Activated T-helper 17 cell treated with anti-CD3 and anti-CD28 coated beads, Interleukin-2, amount 50 U/mL, for 72 hours (primary cell): ENCODE measurements at regions not wholly inside any gene's neighbourhood (a gene's known extent, or its start where the extent isn't known, plus 50 kb on each side); places are given as distances from the start of the nearest gene placed in this dataset.

ENCODE experiments used
- ATAC-seq: fragments of 150-1000 bp; cut with Tn5 transposase; replicated peaks from 2 replicates; pipeline ENCODE4 v1.10.0; 2021; ENCODE audit warnings: mild to moderate bottlenecking, moderate library complexity
- H3K27ac Mint-ChIP-seq: one replicate; pipeline ENCODE4 v1.8.0; 2022; ENCODE audit warnings: mixed read lengths
- H3K27me3 Mint-ChIP-seq: one replicate; pipeline ENCODE4 v1.8.0; 2022; ENCODE audit warnings: mixed read lengths
- H3K36me3 Mint-ChIP-seq: one replicate; pipeline ENCODE4 v1.8.0; 2022; ENCODE audit warnings: low read depth, mild to moderate bottlenecking, mixed read lengths
- H3K4me1 Mint-ChIP-seq: one replicate; pipeline ENCODE4 v1.8.0; 2022; ENCODE audit warnings: mixed read lengths
- H3K4me3 Mint-ChIP-seq: one replicate; pipeline ENCODE4 v1.8.0; 2022; ENCODE audit warnings: mild to moderate bottlenecking, mixed read lengths
- H3K9me3 Mint-ChIP-seq: one replicate; pipeline ENCODE4 v1.8.0; 2022; ENCODE audit warnings: mixed read lengths

- H3K27ac Mint-ChIP-seq: no peak overlapping the region
- H3K9me3 Mint-ChIP-seq: no peaks in the 10 kb centered on the region
- H3K27me3 Mint-ChIP-seq: peaks cover 10% of the 10 kb centered on the region
- no peak for ATAC-seq
- H3K36me3 Mint-ChIP-seq: no peaks in the 10 kb centered on the region
- no peak overlapping the region for H3K4me3 Mint-ChIP-seq
- H3K4me1 Mint-ChIP-seq: no peaks in the 10 kb centered on the region
Measured at GRCh38 chr14:94960285-94961001, 190.5 kb upstream of the GSC start.

GRCh38 chr14:94953541-94954260 lies 183.8 kb upstream of the GSC start:
- Mint-ChIP-seq H3K4me3 (no peak overlapping the region), H3K9me3 (no peaks in the 10 kb centered on the region), H3K36me3 (no peaks in the 10 kb centered on the region), H3K4me1 (no peaks in the 10 kb centered on the region), H3K27ac (no peak overlapping the region), H3K27me3 (peaks cover 4% of the 10 kb centered on the region)
- no peak for ATAC-seq

GRCh38 chr14:94952097-94952496 lies 182.2 kb upstream of the GSC start:
- Mint-ChIP-seq H3K9me3 (no peaks in the 10 kb centered on the region), H3K27ac (no peak overlapping the region), H3K4me1 (no peaks in the 10 kb centered on the region), H3K27me3 (peaks cover 4% of the 10 kb centered on the region), H3K4me3 (no peak overlapping the region), H3K36me3 (no peaks in the 10 kb centered on the region)
- no peak for ATAC-seq

GRCh38 chr14:94946244-94946643 lies 176.3 kb upstream of the GSC start:
- no peaks in the 10 kb centered on the region for H3K9me3 Mint-ChIP-seq
- no peaks in the 10 kb centered on the region for H3K27me3 Mint-ChIP-seq
- peak overlapping the region; percentile 76 for H3K27ac Mint-ChIP-seq
- peak; percentile 73 for ATAC-seq
- peaks cover 10% of the 10 kb centered on the region for H3K4me1 Mint-ChIP-seq
- no peaks in the 10 kb centered on the region for H3K36me3 Mint-ChIP-seq
- peak overlapping the region; percentile 42 for H3K4me3 Mint-ChIP-seq

- H3K9me3 Mint-ChIP-seq: no peaks in the 10 kb centered on the region
- peak; percentile 82 for ATAC-seq
- peaks cover 10% of the 10 kb centered on the region for H3K4me1 Mint-ChIP-seq
- peak overlapping the region; percentile 42 for H3K4me3 Mint-ChIP-seq
- peak overlapping the region; percentile 76 for H3K27ac Mint-ChIP-seq
- H3K27me3 Mint-ChIP-seq: no peaks in the 10 kb centered on the region
- H3K36me3 Mint-ChIP-seq: no peaks in the 10 kb centered on the region
Measured at GRCh38 chr14:94945615-94946014, 175.7 kb upstream of the GSC start.

GRCh38 chr14:94944636-94945258 lies 174.8 kb upstream of the GSC start:
- Mint-ChIP-seq H3K27ac (no peak overlapping the region), H3K27me3 (no peaks in the 10 kb centered on the region), H3K4me3 (no peak overlapping the region), H3K4me1 (peaks cover 10% of the 10 kb centered on the region), H3K9me3 (no peaks in the 10 kb centered on the region), H3K36me3 (no peaks in the 10 kb centered on the region)
- ATAC-seq: peak; percentile 58

GRCh38 chr14:94942601-94943000 lies 172.7 kb upstream of the GSC start:
- no peak for ATAC-seq
- H3K27me3 Mint-ChIP-seq: no peaks in the 10 kb centered on the region
- H3K4me3 Mint-ChIP-seq: no peak overlapping the region
- peaks cover 10% of the 10 kb centered on the region for H3K4me1 Mint-ChIP-seq
- no peaks in the 10 kb centered on the region for H3K9me3 Mint-ChIP-seq
- H3K36me3 Mint-ChIP-seq: no peaks in the 10 kb centered on the region
- no peak overlapping the region for H3K27ac Mint-ChIP-seq

GRCh38 chr14:94941311-94941710 lies 171.4 kb upstream of the GSC start:
- no peak overlapping the region for H3K27ac Mint-ChIP-seq
- H3K36me3 Mint-ChIP-seq: no peaks in the 10 kb centered on the region
- no peak overlapping the region for H3K4me3 Mint-ChIP-seq
- peaks cover 7% of the 10 kb centered on the region for H3K4me1 Mint-ChIP-seq
- no peaks in the 10 kb centered on the region for H3K27me3 Mint-ChIP-seq
- ATAC-seq: no peak
- no peaks in the 10 kb centered on the region for H3K9me3 Mint-ChIP-seq

GRCh38 chr14:94940263-94940993 lies 170.5 kb upstream of the GSC start:
- H3K27me3 Mint-ChIP-seq: no peaks in the 10 kb centered on the region
- no peaks in the 10 kb centered on the region for H3K36me3 Mint-ChIP-seq
- H3K4me1 Mint-ChIP-seq: no peaks in the 10 kb centered on the region
- no peak overlapping the region for H3K27ac Mint-ChIP-seq
- H3K9me3 Mint-ChIP-seq: no peaks in the 10 kb centered on the region
- no peak for ATAC-seq
- no peak overlapping the region for H3K4me3 Mint-ChIP-seq

GRCh38 chr14:94938016-94938415 lies 168.1 kb upstream of the GSC start:
- Mint-ChIP-seq H3K27ac (no peak overlapping the region), H3K27me3 (no peaks in the 10 kb centered on the region), H3K36me3 (no peaks in the 10 kb centered on the region), H3K9me3 (no peaks in the 10 kb centered on the region), H3K4me3 (no peak overlapping the region), H3K4me1 (no peaks in the 10 kb centered on the region)
- no peak for ATAC-seq

GRCh38 chr14:94936901-94937685 lies 167.2 kb upstream of the GSC start:
- H3K27me3 Mint-ChIP-seq: peaks cover 4% of the 10 kb centered on the region
- H3K27ac Mint-ChIP-seq: no peak overlapping the region
- no peaks in the 10 kb centered on the region for H3K4me1 Mint-ChIP-seq
- no peaks in the 10 kb centered on the region for H3K36me3 Mint-ChIP-seq
- H3K4me3 Mint-ChIP-seq: no peak overlapping the region
- H3K9me3 Mint-ChIP-seq: no peaks in the 10 kb centered on the region
- no peak for ATAC-seq

- Mint-ChIP-seq H3K27ac (no peak overlapping the region), H3K36me3 (no peaks in the 10 kb centered on the region), H3K9me3 (no peaks in the 10 kb centered on the region), H3K4me1 (no peaks in the 10 kb centered on the region), H3K4me3 (no peak overlapping the region), H3K27me3 (peaks cover 4% of the 10 kb centered on the region)
- no peak for ATAC-seq
Measured at GRCh38 chr14:94936401-94936892, 166.5 kb upstream of the GSC start.

GRCh38 chr14:94935706-94936300 lies 165.9 kb upstream of the GSC start:
- Mint-ChIP-seq H3K9me3 (no peaks in the 10 kb centered on the region), H3K4me3 (no peak overlapping the region), H3K4me1 (peaks cover 5% of the 10 kb centered on the region), H3K27ac (no peak overlapping the region), H3K36me3 (no peaks in the 10 kb centered on the region), H3K27me3 (peaks cover 4% of the 10 kb centered on the region)
- ATAC-seq: no peak
